ENCODE measurements at regions not wholly inside any gene's neighbourhood (a gene's known extent, or its start where the extent isn't known, plus 50 kb on each side); places are given as distances from the start of the nearest gene placed in this dataset.
"Not testable (repeated sequence)": the region's sequence is repeated elsewhere in the genome, so short reads cannot be mapped to it uniquely, and the experiment has no call there.

- Histone ChIP-seq H3K27me3 (ENCODE audit: insufficient read depth, low read length) (no peaks in the 10 kb centered on the region), H3K4me1 (ENCODE audit: insufficient read depth, low read length) (no peaks in the 10 kb centered on the region), H3K36me3 (ENCODE audit: insufficient read depth, low read length) (no peaks in the 10 kb centered on the region), H3K4me3 (ENCODE audit: low read length) (no peak overlapping the region), H3K9me3 (ENCODE audit: low read length) (no peaks in the 10 kb centered on the region), H2AFZ (ENCODE audit: low read depth, low read length) (no peak overlapping the region)
These were observed 306.6 kb downstream of the SUCLG1 start for GRCh38 chr2:84152462-84152861.

- peaks cover 2% of the 10 kb centered on the region for H3K27me3 ChIP-seq (ENCODE audit: insufficient read depth, low read length)
- no peaks in the 10 kb centered on the region for H3K4me1 ChIP-seq (ENCODE audit: insufficient read depth, low read length)
- no peak overlapping the region for H3K4me3 ChIP-seq (ENCODE audit: low read length)
- no peaks in the 10 kb centered on the region for H3K9me3 ChIP-seq (ENCODE audit: low read length)
- no peak overlapping the region for H2AFZ ChIP-seq (ENCODE audit: low read depth, low read length)
- H3K36me3 ChIP-seq (ENCODE audit: insufficient read depth, low read length), result no peaks in the 10 kb centered on the region
These were observed 314.7 kb downstream of the SUCLG1 start for GRCh38 chr2:84144345-84144744.

GRCh38 chr2:84137034-84137433 is 322.0 kb downstream of the SUCLG1 start:
- Histone ChIP-seq H2AFZ (ENCODE audit: low read depth, low read length) (no peak overlapping the region), H3K27me3 (ENCODE audit: insufficient read depth, low read length) (no peaks in the 10 kb centered on the region), H3K9me3 (ENCODE audit: low read length) (no peaks in the 10 kb centered on the region), H3K4me1 (ENCODE audit: insufficient read depth, low read length) (no peaks in the 10 kb centered on the region), H3K36me3 (ENCODE audit: insufficient read depth, low read length) (no peaks in the 10 kb centered on the region), H3K4me3 (ENCODE audit: low read length) (no peak overlapping the region)

- no peak overlapping the region for H3K4me3 ChIP-seq (ENCODE audit: low read length)
- no peaks in the 10 kb centered on the region for H3K4me1 ChIP-seq (ENCODE audit: insufficient read depth, low read length)
- no peaks in the 10 kb centered on the region for H3K36me3 ChIP-seq (ENCODE audit: insufficient read depth, low read length)
These were observed 326.7 kb downstream of the SUCLG1 start for GRCh38 chr2:84132370-84132769.

DNA sequence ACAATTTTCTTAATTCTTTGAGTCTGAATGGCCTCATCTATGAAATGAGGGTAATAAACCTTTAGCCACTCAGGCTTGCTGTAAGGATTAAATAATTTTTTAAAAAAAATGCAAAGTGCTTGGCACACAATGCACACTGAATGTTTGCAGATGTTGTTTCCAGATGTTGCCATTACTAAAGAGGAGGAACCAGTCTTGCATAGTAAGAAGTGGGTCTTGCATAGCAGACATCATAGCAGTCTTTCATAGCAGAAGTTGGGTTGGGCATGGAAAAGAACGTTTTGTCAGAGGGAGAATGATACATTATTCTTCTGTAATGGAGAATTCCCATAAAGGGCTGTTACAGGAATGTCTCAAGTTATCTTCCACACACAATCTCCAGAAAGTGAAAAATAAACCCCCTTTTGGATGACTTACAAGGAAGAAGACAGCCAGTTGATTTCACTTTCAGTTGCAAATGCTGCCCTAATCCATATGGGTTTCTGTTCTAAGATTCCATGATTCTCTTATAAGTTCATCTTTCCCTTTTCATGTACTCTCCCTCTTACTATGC is 327.7 kb downstream of the SUCLG1 start:
- H3K27me3 ChIP-seq (ENCODE audit: insufficient read depth, low read length), result no peaks in the 10 kb centered on the region
- no peaks in the 10 kb centered on the region for H3K36me3 ChIP-seq (ENCODE audit: insufficient read depth, low read length)
- no peak overlapping the region for H2AFZ ChIP-seq (ENCODE audit: low read depth, low read length)
- H3K4me1 ChIP-seq (ENCODE audit: insufficient read depth, low read length), result no peaks in the 10 kb centered on the region
- no peaks in the 10 kb centered on the region for H3K9me3 ChIP-seq (ENCODE audit: low read length)
- no peak overlapping the region for H3K4me3 ChIP-seq (ENCODE audit: low read length)

More at GRCh38 chr2:84132370-84132769, 326.7 kb downstream of the SUCLG1 start:
- H3K9me3 ChIP-seq (ENCODE audit: low read length), result no peaks in the 10 kb centered on the region
- H2AFZ ChIP-seq (ENCODE audit: low read depth, low read length), result no peak overlapping the region
- no peaks in the 10 kb centered on the region for H3K27me3 ChIP-seq (ENCODE audit: insufficient read depth, low read length)

- no peaks in the 10 kb centered on the region for H3K27me3 ChIP-seq (ENCODE audit: insufficient read depth, low read length)
- H3K4me3 ChIP-seq (ENCODE audit: low read length), result no peak overlapping the region
- no peaks in the 10 kb centered on the region for H3K36me3 ChIP-seq (ENCODE audit: insufficient read depth, low read length)
- no peaks in the 10 kb centered on the region for H3K9me3 ChIP-seq (ENCODE audit: low read length)
- H3K4me1 ChIP-seq (ENCODE audit: insufficient read depth, low read length), result no peaks in the 10 kb centered on the region
- H2AFZ ChIP-seq (ENCODE audit: low read depth, low read length), result no peak overlapping the region
These were observed 330.1 kb downstream of the SUCLG1 start for GRCh38 chr2:84129018-84129417.

- H3K4me3 ChIP-seq (ENCODE audit: low read length); H2AFZ ChIP-seq (ENCODE audit: low read depth, low read length); H3K27me3 ChIP-seq (ENCODE audit: insufficient read depth, low read length); H3K9me3 ChIP-seq (ENCODE audit: low read length); H3K4me1 ChIP-seq (ENCODE audit: insufficient read depth, low read length); H3K36me3 ChIP-seq (ENCODE audit: insufficient read depth, low read length): not testable (repeated sequence)
These were observed 331.3 kb downstream of the SUCLG1 start for GRCh38 chr2:84127812-84128211.

DNA sequence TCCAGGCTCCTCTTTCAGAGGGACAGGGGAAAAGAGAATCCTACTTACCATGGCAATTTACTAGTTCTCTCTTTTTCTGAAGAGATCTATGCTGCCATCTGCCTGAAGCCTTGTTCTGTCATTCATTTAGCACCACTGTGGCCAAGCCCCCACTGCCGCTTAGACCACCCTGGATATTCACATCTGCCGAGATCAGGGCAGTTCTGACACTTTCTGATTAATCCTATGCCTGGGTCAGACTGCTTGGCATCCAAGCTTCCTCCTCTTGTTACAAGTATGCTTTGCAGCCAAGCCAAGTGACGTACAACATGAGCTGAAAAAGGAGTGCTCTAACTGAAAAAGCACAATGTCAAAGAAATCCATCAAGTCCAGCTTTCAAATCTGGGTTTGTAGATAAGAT is 332.6 kb downstream of the SUCLG1 start:
- Histone ChIP-seq H3K4me1 (ENCODE audit: insufficient read depth, low read length) (no peaks in the 10 kb centered on the region), H3K9me3 (ENCODE audit: low read length) (no peaks in the 10 kb centered on the region), H2AFZ (ENCODE audit: low read depth, low read length) (no peak overlapping the region), H3K4me3 (ENCODE audit: low read length) (no peak overlapping the region), H3K27me3 (ENCODE audit: insufficient read depth, low read length) (no peaks in the 10 kb centered on the region), H3K36me3 (ENCODE audit: insufficient read depth, low read length) (no peaks in the 10 kb centered on the region)

GRCh38 chr2:84126084-84126483 is 333.0 kb downstream of the SUCLG1 start:
- Histone ChIP-seq H3K4me1 (ENCODE audit: insufficient read depth, low read length) (no peaks in the 10 kb centered on the region), H3K27me3 (ENCODE audit: insufficient read depth, low read length) (no peaks in the 10 kb centered on the region), H2AFZ (ENCODE audit: low read depth, low read length) (no peak overlapping the region), H3K4me3 (ENCODE audit: low read length) (no peak overlapping the region), H3K9me3 (ENCODE audit: low read length) (no peaks in the 10 kb centered on the region), H3K36me3 (ENCODE audit: insufficient read depth, low read length) (no peaks in the 10 kb centered on the region)

- Histone ChIP-seq H3K9me3 (ENCODE audit: low read length) (no peaks in the 10 kb centered on the region), H2AFZ (ENCODE audit: low read depth, low read length) (no peak overlapping the region), H3K27me3 (ENCODE audit: insufficient read depth, low read length) (no peaks in the 10 kb centered on the region), H3K4me1 (ENCODE audit: insufficient read depth, low read length) (no peaks in the 10 kb centered on the region), H3K4me3 (ENCODE audit: low read length) (no peak overlapping the region), H3K36me3 (ENCODE audit: insufficient read depth, low read length) (no peaks in the 10 kb centered on the region)
These were observed 342.9 kb downstream of the SUCLG1 start for GRCh38 chr2:84116143-84116542.

- H2AFZ ChIP-seq (ENCODE audit: low read depth, low read length), result no peak overlapping the region
- no peaks in the 10 kb centered on the region for H3K27me3 ChIP-seq (ENCODE audit: insufficient read depth, low read length)
- H3K4me3 ChIP-seq (ENCODE audit: low read length), result no peak overlapping the region
- no peaks in the 10 kb centered on the region for H3K4me1 ChIP-seq (ENCODE audit: insufficient read depth, low read length)
- no peaks in the 10 kb centered on the region for H3K36me3 ChIP-seq (ENCODE audit: insufficient read depth, low read length)
- no peaks in the 10 kb centered on the region for H3K9me3 ChIP-seq (ENCODE audit: low read length)
These were observed 343.8 kb downstream of the SUCLG1 start for GRCh38 chr2:84115173-84115857.

DNA sequence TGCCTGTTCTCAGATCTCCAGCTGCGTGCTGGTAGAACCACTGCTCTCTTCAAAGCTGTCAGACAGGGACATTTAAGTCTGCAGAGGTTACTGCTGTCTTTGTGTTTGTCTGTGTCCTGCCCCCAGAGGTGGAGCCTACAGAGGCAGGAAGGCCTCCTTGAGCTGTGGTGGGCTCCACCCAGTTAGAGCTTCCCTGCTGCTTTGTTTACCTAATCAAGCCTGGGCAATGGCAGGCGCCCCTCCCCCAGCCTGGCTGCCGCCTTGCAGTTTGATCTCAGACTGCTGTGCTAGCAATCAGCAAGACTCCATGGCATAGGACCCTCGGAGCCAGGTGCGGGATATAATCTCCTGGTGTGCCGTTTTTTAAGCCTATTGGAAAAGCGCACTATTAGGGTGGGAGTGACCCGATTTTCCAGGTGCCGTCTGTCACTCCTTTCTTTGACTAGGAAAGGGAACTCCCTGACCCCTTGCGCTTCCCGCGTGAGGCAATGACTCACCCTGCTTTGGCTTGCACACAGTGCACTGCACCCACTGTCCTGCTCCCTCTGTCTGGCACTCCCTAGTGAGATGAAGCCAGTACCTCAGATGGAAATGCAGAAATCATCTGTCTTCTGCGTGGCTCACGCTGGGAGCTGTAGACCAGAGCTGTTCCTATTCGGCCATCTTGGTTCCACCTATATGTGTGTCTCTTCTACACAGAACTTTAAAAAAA is 355.1 kb downstream of the SUCLG1 start:
- H3K27me3 ChIP-seq (ENCODE audit: insufficient read depth, low read length); H3K36me3 ChIP-seq (ENCODE audit: insufficient read depth, low read length); H3K4me3 ChIP-seq (ENCODE audit: low read length); H3K9me3 ChIP-seq (ENCODE audit: low read length); H3K4me1 ChIP-seq (ENCODE audit: insufficient read depth, low read length); H2AFZ ChIP-seq (ENCODE audit: low read depth, low read length): not testable (repeated sequence)

DNA sequence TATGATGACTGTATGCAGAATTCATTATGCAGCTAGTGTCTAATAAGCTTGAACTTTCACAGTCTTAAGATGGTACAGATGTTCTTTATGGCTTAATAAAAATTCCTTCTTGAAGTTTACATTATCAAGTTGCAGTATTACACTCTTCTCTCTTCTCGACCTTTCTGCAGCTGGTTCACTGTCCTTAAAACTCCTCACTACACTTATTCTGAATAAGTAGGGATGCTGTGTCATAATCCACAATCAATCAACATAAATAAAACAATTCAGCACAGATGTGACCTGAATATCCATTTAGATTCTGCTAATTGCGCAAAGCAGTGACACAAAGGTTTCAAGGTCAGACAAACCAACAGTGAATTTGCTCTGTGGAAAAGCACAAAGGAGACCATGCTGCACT is 356.8 kb downstream of the SUCLG1 start:
- no peak overlapping the region for H3K4me3 ChIP-seq (ENCODE audit: low read length)
- no peaks in the 10 kb centered on the region for H3K9me3 ChIP-seq (ENCODE audit: low read length)
- H3K36me3 ChIP-seq (ENCODE audit: insufficient read depth, low read length), result no peaks in the 10 kb centered on the region
- H2AFZ ChIP-seq (ENCODE audit: low read depth, low read length), result no peak overlapping the region
- H3K27me3 ChIP-seq (ENCODE audit: insufficient read depth, low read length), result no peaks in the 10 kb centered on the region
- no peaks in the 10 kb centered on the region for H3K4me1 ChIP-seq (ENCODE audit: insufficient read depth, low read length)
